Peyer's patch (tissue), 4 donors: ENCODE measurements at regions not wholly inside any gene's neighbourhood (a gene's known extent, or its start where the extent isn't known, plus 50 kb on each side); places are given as distances from the start of the nearest gene placed in this dataset.
"Not testable (repeated sequence)": the region's sequence is repeated elsewhere in the genome, so short reads cannot be mapped to it uniquely, and the experiment has no call there.

Experiments used
- DNase-seq, 3 donors: peaks; one replicate each; pipeline ENCODE4 v3.0.0-alpha.2; 2017 to 2019
- H3K27ac ChIP-seq, 4 donors: fragments of 200-600 bp; sonication (generic); one replicate each; pipeline ENCODE4 v1.5.1; 2016 to 2019
- H3K27me3 ChIP-seq, 2 donors: fragments of 200-600 bp; sonication (generic); one replicate each; pipeline ENCODE4 v1.5.1; 2019
- H3K36me3 ChIP-seq, 3 donors: fragments of 200-600 bp; sonication (generic); one replicate each; pipeline ENCODE4 v1.5.1; 2016 to 2019
- H3K4me1 ChIP-seq, 4 donors: fragments of 200-600 bp; sonication (generic); one replicate each; pipeline ENCODE4 v1.5.1; 2016 to 2019
- H3K4me3 ChIP-seq, 4 donors: fragments of 200-600 bp; sonication (generic); 1 replicate in 3 of 4; 2 replicates in 1 of 4; pipeline ENCODE4 v1.5.1; 2016 to 2019; ENCODE audit warnings: mild to moderate bottlenecking in 1 of 4
- H3K9me3 ChIP-seq, 4 donors: fragments of 200-600 bp; sonication (generic); one replicate each; pipeline ENCODE4 v1.5.1; 2016 to 2019; ENCODE audit warnings: mild to moderate bottlenecking in 1 of 4
- POLR2A ChIP-seq, 2 donors: fragments of 450-650 bp; IDR thresholded peaks; one replicate each; pipeline ENCODE4 v1.5.1; 2017; ENCODE audit warnings: antibody characterized with exemption in 2 of 2, mild to moderate bottlenecking in 2 of 2, moderate library complexity in 2 of 2
- TF ChIP-seq, protein P1 (sequence below), 6 experiments: fragments of 450-650 bp in 4 of 6; fragments of 200-600 bp in 2 of 6; sonication (generic) in 1 of 6; IDR thresholded peaks; one replicate each; pipeline ENCODE4 v1.5.1; 2017 to 2019; ENCODE audit warnings: antibody characterized with exemption in 6 of 6, mild to moderate bottlenecking in 3 of 6, moderate library complexity in 1 of 6

DNA sequence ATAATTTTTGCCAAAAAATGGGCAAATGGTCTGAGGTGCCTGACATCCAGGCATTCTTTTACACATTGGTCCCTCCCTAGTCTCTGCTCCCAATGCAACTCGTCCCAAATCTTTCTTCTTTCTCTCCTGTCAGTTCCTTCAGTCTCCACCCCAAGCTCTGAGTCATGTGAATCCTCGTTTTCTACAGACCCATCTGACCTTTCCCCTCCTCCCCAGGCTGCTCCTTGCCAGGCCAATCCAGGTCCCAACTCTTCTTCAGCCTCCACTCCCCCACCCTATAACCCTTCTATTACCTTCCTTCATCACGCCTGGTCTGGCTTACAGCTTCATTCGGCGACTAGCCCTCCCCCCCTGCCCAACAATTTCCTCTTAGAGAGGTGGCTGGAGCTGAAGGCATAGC is 55.3 kb downstream of the BBS10 start:
- not testable (repeated sequence) for H3K36me3 ChIP-seq

DNA sequence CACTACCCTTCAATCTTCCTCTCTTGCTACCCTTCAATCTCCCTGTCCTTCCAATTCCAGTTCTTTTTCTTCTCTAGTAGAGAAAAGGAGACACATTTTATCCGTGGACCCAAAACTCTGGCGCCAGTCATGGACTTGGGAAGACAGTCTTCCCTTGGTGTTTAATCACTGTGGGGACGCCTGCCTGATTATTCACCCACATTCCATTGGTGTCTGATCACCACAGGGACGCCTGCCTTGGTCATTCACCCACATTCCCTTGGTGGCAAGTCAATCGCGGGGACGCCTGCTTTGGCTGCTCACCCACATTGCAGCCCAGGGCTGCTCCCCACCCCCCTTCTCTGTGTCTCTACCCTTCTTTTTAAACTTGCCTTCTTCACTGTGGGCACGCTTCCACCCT is 55.9 kb downstream of the BBS10 start:
- not testable (repeated sequence) for DNase-seq, H3K27me3 ChIP-seq, H3K36me3 ChIP-seq, H3K4me3 ChIP-seq, H3K9me3 ChIP-seq, H3K4me1 ChIP-seq, H3K27ac ChIP-seq

More for the DNA sequence above, 55.3 kb downstream of the BBS10 start:
- not testable (repeated sequence) for DNase-seq, H3K27ac ChIP-seq, H3K9me3 ChIP-seq, H3K4me3 ChIP-seq, H3K27me3 ChIP-seq, H3K4me1 ChIP-seq

DNA sequence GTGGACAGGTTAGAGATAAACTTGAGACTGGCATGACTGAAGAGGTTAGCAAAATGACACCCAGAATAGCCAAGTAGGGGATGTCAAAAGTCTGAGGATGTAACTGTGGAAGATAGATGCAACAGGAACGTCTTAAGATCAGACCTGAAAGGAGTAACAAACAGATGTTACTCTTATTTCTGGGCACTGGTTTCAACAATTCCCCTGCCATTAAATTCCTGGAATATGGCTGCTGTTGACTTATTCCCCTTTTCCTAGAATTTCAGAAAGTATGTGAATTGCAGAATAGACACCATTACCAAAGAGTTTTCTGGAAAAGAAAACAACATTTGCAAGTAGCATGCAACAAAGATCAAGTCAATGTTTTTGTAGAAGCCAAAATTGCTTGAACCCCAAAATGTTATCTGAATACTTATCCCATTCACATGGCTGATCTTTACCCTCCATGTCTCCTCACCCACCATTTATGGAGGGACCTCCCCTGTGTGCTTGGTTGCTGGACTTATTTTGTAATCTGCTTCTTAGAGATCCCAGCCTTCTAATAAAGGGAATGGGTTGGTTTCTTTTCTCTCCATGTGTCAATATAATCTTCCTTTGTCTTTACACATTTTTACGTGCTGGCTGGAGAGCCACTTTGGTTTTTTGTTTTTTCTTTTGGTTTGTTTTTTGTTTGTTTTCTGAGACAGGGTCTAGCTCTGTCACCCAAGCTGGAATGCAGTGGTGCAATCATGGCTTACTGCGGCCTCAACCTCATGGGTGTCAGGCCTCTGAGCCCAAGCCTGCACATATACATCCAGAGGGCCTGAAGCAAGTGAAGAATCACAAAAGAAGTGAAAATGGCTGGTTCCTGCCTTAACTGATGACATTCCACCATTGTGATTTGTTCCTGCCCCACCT is 57.0 kb downstream of the BBS10 start:
- Histone ChIP-seq H3K27ac (no peak overlapping the region), H3K9me3 (no peaks in the 10 kb centered on the region), H3K4me1 (no peaks in the 10 kb centered on the region), H3K36me3 (no peaks in the 10 kb centered on the region), H3K27me3 (no peaks in the 10 kb centered on the region), H3K4me3 (no peak overlapping the region)
- no peak for DNase-seq
- TF ChIP-seq, protein P1, sequence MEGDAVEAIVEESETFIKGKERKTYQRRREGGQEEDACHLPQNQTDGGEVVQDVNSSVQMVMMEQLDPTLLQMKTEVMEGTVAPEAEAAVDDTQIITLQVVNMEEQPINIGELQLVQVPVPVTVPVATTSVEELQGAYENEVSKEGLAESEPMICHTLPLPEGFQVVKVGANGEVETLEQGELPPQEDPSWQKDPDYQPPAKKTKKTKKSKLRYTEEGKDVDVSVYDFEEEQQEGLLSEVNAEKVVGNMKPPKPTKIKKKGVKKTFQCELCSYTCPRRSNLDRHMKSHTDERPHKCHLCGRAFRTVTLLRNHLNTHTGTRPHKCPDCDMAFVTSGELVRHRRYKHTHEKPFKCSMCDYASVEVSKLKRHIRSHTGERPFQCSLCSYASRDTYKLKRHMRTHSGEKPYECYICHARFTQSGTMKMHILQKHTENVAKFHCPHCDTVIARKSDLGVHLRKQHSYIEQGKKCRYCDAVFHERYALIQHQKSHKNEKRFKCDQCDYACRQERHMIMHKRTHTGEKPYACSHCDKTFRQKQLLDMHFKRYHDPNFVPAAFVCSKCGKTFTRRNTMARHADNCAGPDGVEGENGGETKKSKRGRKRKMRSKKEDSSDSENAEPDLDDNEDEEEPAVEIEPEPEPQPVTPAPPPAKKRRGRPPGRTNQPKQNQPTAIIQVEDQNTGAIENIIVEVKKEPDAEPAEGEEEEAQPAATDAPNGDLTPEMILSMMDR (IDR thresholded peaks at IDR 0.05) = no peak
- TF ChIP-seq POLR2A (IDR thresholded peaks at IDR 0.05) = no peak

DNA sequence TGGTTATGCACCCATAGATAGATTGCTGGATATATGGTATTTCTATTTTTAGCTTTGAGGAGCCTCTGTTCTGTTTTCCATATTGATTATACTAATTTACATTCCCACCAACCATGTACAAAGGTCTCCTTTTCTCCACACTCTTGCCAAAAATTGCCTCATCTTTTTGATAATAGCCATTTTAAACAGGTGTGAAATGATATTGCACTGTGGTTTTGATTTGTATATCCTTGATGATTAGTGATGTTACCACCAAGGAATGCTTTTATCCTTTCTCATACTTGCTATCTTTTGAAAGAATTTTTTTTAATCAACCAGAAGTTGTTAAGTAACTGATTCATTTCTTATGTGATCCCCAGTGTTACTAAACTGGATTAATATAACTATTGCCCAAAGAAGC is 60.0 kb downstream of the BBS10 start:
- no peaks in the 10 kb centered on the region for H3K4me1 ChIP-seq
- no peaks in the 10 kb centered on the region for H3K9me3 ChIP-seq
- DNase-seq = no peak
- no peak for TF ChIP-seq POLR2A (IDR thresholded peaks at IDR 0.05)
- TF ChIP-seq, protein P1 (IDR thresholded peaks at IDR 0.05) = no peak
- no peak overlapping the region for H3K4me3 ChIP-seq
- no peaks in the 10 kb centered on the region for H3K27me3 ChIP-seq
- H3K36me3 ChIP-seq = no peaks in the 10 kb centered on the region
- no peak overlapping the region for H3K27ac ChIP-seq

DNA sequence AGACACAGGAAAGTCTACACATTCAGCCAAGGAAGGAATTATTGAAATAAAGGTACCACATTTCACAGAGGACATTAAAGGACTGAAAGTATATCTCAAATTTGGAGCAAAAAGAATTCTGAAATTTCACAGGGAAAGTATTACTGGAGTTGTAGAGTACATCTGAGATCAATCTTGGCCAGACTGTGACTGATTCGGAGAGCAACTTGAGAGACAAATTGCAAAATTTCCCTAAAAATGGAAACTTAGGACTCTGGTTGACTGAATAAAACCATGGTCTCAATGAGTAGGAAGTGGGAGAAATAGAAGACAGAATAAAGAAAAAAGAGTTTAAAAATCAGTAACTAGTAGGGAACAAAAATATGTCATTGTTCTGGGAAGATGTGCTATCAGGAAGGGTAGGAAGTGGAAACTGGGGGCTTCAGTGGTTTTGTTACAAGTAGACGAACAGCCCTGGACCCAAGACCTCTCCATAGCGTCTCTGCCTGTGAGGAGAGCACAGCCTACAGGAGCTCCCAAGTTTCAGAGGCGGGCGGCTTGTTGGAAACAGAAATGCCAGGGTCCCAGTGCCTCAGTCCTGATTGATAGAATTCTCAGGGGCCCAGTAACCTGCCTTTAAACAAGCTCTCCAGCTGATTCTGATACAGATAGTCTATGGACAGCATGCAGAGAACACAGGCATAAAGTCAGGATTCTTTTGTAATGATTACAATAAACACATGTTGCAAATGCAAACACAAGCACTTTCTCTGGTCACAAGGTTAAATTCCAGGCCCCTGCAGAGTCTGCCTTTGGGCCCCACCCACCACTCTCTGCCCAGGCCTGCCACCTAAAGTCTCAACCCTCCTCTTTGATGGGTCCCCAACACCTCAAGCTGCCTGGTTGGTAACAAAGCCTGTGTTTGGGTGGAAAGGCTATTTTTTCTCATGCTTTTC is 63.1 kb downstream of the BBS10 start:
- Histone ChIP-seq H3K27ac (no peak overlapping the region), H3K27me3 (no peaks in the 10 kb centered on the region), H3K4me1 (no peaks in the 10 kb centered on the region), H3K36me3 (no peaks in the 10 kb centered on the region), H3K4me3 (no peak overlapping the region), H3K9me3 (no peaks in the 10 kb centered on the region)
- no peak for TF ChIP-seq POLR2A (IDR thresholded peaks at IDR 0.05)
- TF ChIP-seq, protein P1 (IDR thresholded peaks at IDR 0.05) = no peak
- no peak for DNase-seq

DNA sequence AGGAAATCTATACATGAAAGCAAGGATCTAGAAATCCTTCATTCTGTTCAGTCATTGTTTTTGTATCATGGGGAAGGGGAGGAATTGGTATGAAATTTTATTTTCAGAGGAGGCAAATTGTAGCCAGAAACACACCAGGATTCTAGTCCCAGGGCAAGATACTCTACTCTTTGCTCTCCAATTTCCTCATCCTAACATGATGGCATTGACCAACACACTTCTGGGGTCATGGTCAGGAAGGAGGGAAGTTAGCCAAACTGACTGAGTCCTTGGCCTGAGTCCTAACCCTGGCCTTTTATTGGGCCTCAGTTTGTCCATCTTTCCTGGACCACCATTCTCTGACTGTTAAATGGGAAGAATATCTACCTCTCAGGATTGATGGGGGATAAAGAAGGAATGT is 65.5 kb downstream of the BBS10 start:
- Histone ChIP-seq H3K27me3 (no peaks in the 10 kb centered on the region), H3K27ac (no peak overlapping the region), H3K4me3 (no peak overlapping the region), H3K9me3 (no peaks in the 10 kb centered on the region), H3K4me1 (no peaks in the 10 kb centered on the region), H3K36me3 (no peaks in the 10 kb centered on the region)
- TF ChIP-seq, protein P1 (IDR thresholded peaks at IDR 0.05) = no peak
- TF ChIP-seq POLR2A (IDR thresholded peaks at IDR 0.05) = no peak
- no peak for DNase-seq
